ENCODE measurements at regions not wholly inside any gene's neighbourhood (a gene's known extent, or its start where the extent isn't known, plus 50 kb on each side); places are given as distances from the start of the nearest gene placed in this dataset.

DNA sequence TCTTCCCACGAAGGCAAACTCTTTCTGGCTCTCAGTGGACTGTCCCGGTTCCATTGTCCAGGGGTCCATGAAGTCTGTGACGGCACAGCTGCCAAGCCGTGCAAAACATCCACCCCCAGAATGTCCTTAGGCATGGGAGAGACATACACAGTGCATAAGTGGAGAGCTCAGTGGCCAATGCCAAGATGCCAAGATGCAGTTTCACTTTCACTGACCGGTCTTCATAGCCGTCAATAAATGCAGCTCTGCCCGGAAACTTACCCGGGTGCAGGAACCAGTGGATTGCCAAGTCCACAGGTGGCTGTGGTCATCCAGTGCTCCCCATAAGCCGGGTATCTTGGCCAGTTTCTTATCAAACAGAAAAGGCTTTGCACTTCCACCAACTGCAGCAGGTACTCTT lies 162.3 kb downstream of the PTCSC3 start:
- H3K36me3 Mint-ChIP-seq (ENCODE audit: low read depth) = no peaks in the 10 kb centered on the region
- no peak overlapping the region for H3K4me3 Mint-ChIP-seq
- no peaks in the 10 kb centered on the region for H3K9me3 Mint-ChIP-seq
- H3K4me1 Mint-ChIP-seq (ENCODE audit: low read depth) = no peaks in the 10 kb centered on the region
- H3K27me3 Mint-ChIP-seq = no peaks in the 10 kb centered on the region
- no peak overlapping the region for H3K27ac Mint-ChIP-seq

- Mint-ChIP-seq H3K9me3 (no peaks in the 10 kb centered on the region), H3K27me3 (peaks cover 5% of the 10 kb centered on the region), H3K27ac (no peak overlapping the region), H3K36me3 (ENCODE audit: low read depth) (no peaks in the 10 kb centered on the region), H3K4me1 (ENCODE audit: low read depth) (no peaks in the 10 kb centered on the region), H3K4me3 (no peak overlapping the region)
These were observed 163.0 kb downstream of the PTCSC3 start for GRCh38 chr14:36013483-36013882.

- Mint-ChIP-seq H3K4me3 (no peak overlapping the region), H3K4me1 (ENCODE audit: low read depth) (no peaks in the 10 kb centered on the region), H3K27me3 (peaks cover 5% of the 10 kb centered on the region), H3K9me3 (no peaks in the 10 kb centered on the region), H3K27ac (no peak overlapping the region), H3K36me3 (ENCODE audit: low read depth) (no peaks in the 10 kb centered on the region)
These were observed 163.9 kb downstream of the PTCSC3 start for GRCh38 chr14:36012621-36013020.

GRCh38 chr14:36009643-36010042 lies 166.9 kb downstream of the PTCSC3 start:
- Mint-ChIP-seq H3K27me3 (peaks cover 5% of the 10 kb centered on the region), H3K4me3 (no peak overlapping the region), H3K9me3 (no peaks in the 10 kb centered on the region), H3K27ac (no peak overlapping the region), H3K4me1 (ENCODE audit: low read depth) (no peaks in the 10 kb centered on the region), H3K36me3 (ENCODE audit: low read depth) (no peaks in the 10 kb centered on the region)

GRCh38 chr14:36006623-36007022 lies 169.9 kb downstream of the PTCSC3 start:
- Mint-ChIP-seq H3K4me1 (ENCODE audit: low read depth) (no peaks in the 10 kb centered on the region), H3K9me3 (no peaks in the 10 kb centered on the region), H3K36me3 (ENCODE audit: low read depth) (no peaks in the 10 kb centered on the region), H3K27ac (no peak overlapping the region), H3K27me3 (peaks cover 8% of the 10 kb centered on the region), H3K4me3 (no peak overlapping the region)

DNA sequence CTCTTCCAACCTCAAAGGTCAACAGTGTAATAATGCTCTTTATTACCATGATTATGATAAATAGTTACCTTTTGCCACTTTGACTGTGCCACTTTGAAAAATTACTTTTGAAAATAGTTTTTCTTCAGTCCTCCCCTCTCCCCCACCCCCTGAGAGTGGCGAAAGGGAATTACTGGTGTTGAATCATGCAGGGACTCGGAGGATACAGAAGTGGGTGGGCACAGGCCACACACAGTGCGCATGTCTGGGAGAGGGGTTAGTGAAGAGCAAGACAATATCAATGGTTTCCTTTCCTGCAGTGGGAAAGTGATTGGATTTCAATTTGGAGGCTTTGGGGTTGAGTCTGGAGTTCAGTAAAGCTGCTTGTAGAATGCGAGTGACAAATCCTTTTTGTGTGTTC lies 170.9 kb downstream of the PTCSC3 start:
- Mint-ChIP-seq H3K4me3 (no peak overlapping the region), H3K27me3 (peaks cover 8% of the 10 kb centered on the region), H3K36me3 (ENCODE audit: low read depth) (no peaks in the 10 kb centered on the region), H3K4me1 (ENCODE audit: low read depth) (no peaks in the 10 kb centered on the region), H3K27ac (no peak overlapping the region), H3K9me3 (no peaks in the 10 kb centered on the region)

DNA sequence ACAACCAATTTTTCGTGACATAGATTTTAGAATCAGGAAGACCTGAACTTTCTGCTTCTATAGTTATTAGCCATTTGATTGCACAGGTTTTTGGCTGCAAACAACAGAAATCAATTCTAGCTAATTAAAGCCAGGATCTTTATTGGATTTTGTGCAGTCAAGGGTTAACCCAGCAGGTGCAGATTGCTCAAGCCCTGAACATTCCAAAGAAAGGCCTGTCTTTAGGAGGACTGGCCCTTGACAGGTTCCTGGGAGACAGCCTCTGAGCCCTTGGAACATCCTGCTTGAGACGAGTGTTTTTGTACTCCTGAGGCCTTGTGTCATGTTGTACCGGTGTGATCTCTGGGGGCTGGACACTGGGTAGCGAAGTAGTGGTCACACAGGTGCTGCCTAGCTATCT lies 174.6 kb downstream of the PTCSC3 start:
- H3K4me1 Mint-ChIP-seq (ENCODE audit: low read depth) = no peaks in the 10 kb centered on the region
- no peak overlapping the region for H3K4me3 Mint-ChIP-seq
- H3K27ac Mint-ChIP-seq = no peak overlapping the region
- no peaks in the 10 kb centered on the region for H3K36me3 Mint-ChIP-seq (ENCODE audit: low read depth)
- peaks cover 8% of the 10 kb centered on the region for H3K27me3 Mint-ChIP-seq
- no peaks in the 10 kb centered on the region for H3K9me3 Mint-ChIP-seq

DNA sequence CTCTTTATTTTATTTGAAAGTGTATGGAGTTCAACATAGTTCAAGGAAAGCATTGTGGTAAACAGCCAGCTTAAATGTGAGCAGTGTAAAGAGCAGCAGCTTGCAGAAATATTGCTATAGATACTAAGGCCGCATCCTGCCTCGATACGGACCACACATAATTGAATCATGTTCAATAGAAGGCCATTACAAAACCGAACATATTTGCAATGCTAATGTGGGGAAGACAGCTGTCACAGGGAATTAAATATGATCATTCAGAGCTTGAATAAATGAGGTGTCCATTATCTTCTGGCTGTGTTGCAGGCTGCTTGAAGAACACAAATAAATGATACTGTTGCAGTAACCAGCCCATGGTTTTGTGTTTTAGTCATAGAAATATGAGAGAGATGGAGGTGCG lies 173.2 kb downstream of the BRMS1L start:
- H3K27me3 Mint-ChIP-seq = peaks cover 8% of the 10 kb centered on the region
- H3K9me3 Mint-ChIP-seq = no peaks in the 10 kb centered on the region

GRCh38 chr14:35998303-35998702 lies 172.2 kb downstream of the BRMS1L start:
- H3K4me1 Mint-ChIP-seq (ENCODE audit: low read depth) = no peaks in the 10 kb centered on the region
- peaks cover 8% of the 10 kb centered on the region for H3K27me3 Mint-ChIP-seq
- no peaks in the 10 kb centered on the region for H3K9me3 Mint-ChIP-seq
- no peak overlapping the region for H3K4me3 Mint-ChIP-seq
- no peaks in the 10 kb centered on the region for H3K36me3 Mint-ChIP-seq (ENCODE audit: low read depth)
- no peak overlapping the region for H3K27ac Mint-ChIP-seq

More for the DNA sequence above, 173.2 kb downstream of the BRMS1L start:
- Mint-ChIP-seq H3K4me1 (ENCODE audit: low read depth) (no peaks in the 10 kb centered on the region), H3K36me3 (ENCODE audit: low read depth) (no peaks in the 10 kb centered on the region), H3K27ac (no peak overlapping the region), H3K4me3 (no peak overlapping the region)

GRCh38 chr14:35993684-35993960 lies 167.5 kb downstream of the BRMS1L start:
- H3K9me3 Mint-ChIP-seq = no peaks in the 10 kb centered on the region
- H3K27me3 Mint-ChIP-seq = no peaks in the 10 kb centered on the region
- no peak overlapping the region for H3K27ac Mint-ChIP-seq
- H3K4me3 Mint-ChIP-seq = no peak overlapping the region
- H3K4me1 Mint-ChIP-seq (ENCODE audit: low read depth) = no peaks in the 10 kb centered on the region
- no peaks in the 10 kb centered on the region for H3K36me3 Mint-ChIP-seq (ENCODE audit: low read depth)

DNA sequence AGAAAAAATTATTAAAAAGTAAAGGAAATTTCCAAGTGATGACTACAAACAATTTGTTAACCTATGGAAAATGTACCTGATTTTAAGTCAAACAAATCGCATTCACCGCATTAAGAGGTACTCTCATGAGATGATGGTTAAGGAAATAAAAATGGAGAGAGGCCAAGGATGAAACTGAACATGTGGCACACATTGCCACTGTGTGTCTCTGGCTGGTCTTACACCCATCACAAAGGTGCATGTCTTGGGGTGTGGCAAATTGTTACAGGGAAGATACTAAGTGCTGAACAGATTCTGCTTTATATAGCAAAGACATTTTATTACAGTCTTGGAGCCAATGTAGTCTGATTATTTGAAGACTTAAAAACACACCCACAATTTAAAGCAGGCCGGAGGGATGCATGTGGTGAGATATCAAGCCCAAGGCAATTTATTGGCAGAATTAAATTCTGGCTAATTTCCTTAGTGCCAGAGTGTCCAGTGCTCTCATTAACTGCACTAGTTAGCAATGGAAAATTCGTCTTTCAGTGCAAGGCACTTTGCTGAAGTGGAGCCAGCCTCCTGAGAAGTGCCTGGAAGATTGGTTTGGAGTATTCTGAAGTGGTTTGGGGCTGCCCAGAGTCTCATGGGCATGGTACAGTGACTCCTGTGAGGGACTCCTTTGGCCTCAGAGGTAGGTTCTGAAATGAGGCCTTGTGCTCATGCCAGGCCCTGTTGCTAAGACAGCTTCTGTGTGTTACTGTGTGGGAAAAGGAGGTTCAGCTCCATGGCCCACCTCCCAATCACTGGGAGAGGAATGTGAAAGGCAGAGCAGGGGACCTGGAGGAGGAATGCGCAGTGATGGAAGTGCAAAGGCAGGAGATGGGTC lies 166.9 kb downstream of the BRMS1L start:
- Mint-ChIP-seq H3K27ac (no peak overlapping the region), H3K36me3 (ENCODE audit: low read depth) (no peaks in the 10 kb centered on the region), H3K27me3 (no peaks in the 10 kb centered on the region), H3K4me3 (no peak overlapping the region), H3K4me1 (ENCODE audit: low read depth) (no peaks in the 10 kb centered on the region), H3K9me3 (no peaks in the 10 kb centered on the region)

DNA sequence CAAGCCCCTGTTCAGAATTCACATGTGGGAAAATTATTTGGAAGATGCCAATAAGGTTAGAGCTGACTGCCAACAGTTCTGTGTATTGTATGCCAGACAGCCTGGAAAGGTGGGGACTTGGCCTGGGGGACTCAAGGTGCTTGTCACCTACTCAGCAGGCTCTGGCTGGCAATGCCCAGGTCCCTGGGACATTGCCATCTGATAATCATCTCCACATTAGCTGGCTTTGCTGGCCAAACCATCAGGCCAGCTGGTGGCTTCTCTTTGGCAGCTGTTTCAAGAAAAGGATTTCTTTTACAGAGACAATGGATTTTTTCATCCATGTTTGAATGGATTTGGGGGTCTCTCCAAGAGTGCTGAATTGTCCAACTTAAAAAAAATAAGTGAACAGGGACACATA lies 165.2 kb downstream of the BRMS1L start:
- Mint-ChIP-seq H3K9me3 (no peaks in the 10 kb centered on the region), H3K27ac (no peak overlapping the region), H3K27me3 (no peaks in the 10 kb centered on the region), H3K4me3 (no peak overlapping the region), H3K36me3 (ENCODE audit: low read depth) (no peaks in the 10 kb centered on the region), H3K4me1 (ENCODE audit: low read depth) (peaks cover under 1% of the 10 kb centered on the region)

- H3K4me3 Mint-ChIP-seq = no peak overlapping the region
- H3K36me3 Mint-ChIP-seq (ENCODE audit: low read depth) = no peaks in the 10 kb centered on the region
- H3K4me1 Mint-ChIP-seq (ENCODE audit: low read depth) = peaks cover 9% of the 10 kb centered on the region
- no peaks in the 10 kb centered on the region for H3K9me3 Mint-ChIP-seq
- H3K27me3 Mint-ChIP-seq = no peaks in the 10 kb centered on the region
- H3K27ac Mint-ChIP-seq = no peak overlapping the region
These were observed 163.6 kb downstream of the BRMS1L start for GRCh38 chr14:35989736-35990135.

GRCh38 chr14:35988972-35989690 lies 163.0 kb downstream of the BRMS1L start:
- no peaks in the 10 kb centered on the region for H3K27me3 Mint-ChIP-seq
- no peaks in the 10 kb centered on the region for H3K9me3 Mint-ChIP-seq
- no peak overlapping the region for H3K4me3 Mint-ChIP-seq
- no peak overlapping the region for H3K27ac Mint-ChIP-seq
- H3K4me1 Mint-ChIP-seq (ENCODE audit: low read depth) = peaks cover 9% of the 10 kb centered on the region
- H3K36me3 Mint-ChIP-seq (ENCODE audit: low read depth) = no peaks in the 10 kb centered on the region

DNA sequence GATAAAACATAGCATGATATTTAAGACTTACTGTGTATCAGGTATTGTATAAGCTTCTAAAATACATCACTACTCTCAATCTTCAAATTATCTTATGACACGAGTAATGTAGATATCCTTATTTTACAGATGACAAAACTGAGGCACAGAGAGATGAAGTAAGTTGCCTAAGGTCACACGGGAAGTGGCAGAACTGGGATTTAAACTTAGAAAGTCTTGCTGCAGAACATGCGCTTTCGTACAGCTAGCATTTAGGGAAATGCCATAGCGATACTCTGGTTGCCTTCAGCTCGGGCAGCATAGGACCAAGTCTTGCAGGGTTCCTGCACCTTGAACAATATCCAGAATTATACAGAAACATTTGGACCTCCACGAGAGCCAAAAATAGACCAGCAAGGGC lies 162.4 kb downstream of the BRMS1L start:
- no peak overlapping the region for H3K27ac Mint-ChIP-seq
- no peaks in the 10 kb centered on the region for H3K27me3 Mint-ChIP-seq
- peaks cover 9% of the 10 kb centered on the region for H3K4me1 Mint-ChIP-seq (ENCODE audit: low read depth)
- no peaks in the 10 kb centered on the region for H3K36me3 Mint-ChIP-seq (ENCODE audit: low read depth)
- no peaks in the 10 kb centered on the region for H3K9me3 Mint-ChIP-seq
- H3K4me3 Mint-ChIP-seq = no peak overlapping the region

GRCh38 chr14:35987731-35988130 lies 161.6 kb downstream of the BRMS1L start:
- Mint-ChIP-seq H3K36me3 (ENCODE audit: low read depth) (no peaks in the 10 kb centered on the region), H3K9me3 (no peaks in the 10 kb centered on the region), H3K27me3 (no peaks in the 10 kb centered on the region), H3K4me3 (no peak overlapping the region), H3K4me1 (ENCODE audit: low read depth) (peaks cover 9% of the 10 kb centered on the region), H3K27ac (no peak overlapping the region)

Measured in stimulated activated naive CD8-positive, alpha-beta T cell treated with anti-CD3 and anti-CD28 coated beads, Interleukin-15, Interleukin-2, amounts not matched to agents 100 ng/mL and 50 ng/mL, for 24 hours (primary cell).